ENCODE measurements at regions not wholly inside any gene's neighbourhood (a gene's known extent, or its start where the extent isn't known, plus 50 kb on each side); places are given as distances from the start of the nearest gene placed in this dataset.

DNA sequence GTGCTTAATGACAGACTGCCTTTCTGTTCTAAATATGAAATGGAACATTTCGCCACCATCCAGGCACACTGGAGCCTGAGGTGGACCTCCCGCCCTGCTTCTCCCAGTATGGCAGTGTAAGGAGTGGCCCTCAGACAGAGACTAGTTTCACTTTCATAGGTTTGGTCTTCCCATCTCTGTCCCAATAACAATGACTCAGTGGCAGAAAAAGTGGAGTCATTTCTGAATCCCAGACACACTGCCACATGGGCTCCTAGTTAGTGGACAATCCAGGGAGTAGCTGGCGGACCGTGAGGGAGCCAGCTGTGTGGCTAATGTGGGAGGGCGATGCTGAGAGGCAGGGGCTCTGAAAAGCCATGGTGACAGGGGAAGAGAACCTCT is 95.6 kb upstream of the TSPAN2 start:
- 95 to 98% methylated on average over 5 of the region's 5 CpGs for WGBS, 2 donors
- no peak for TF ChIP-seq POLR2A (IDR thresholded peaks at IDR 0.05)
- TF ChIP-seq, protein P1, sequence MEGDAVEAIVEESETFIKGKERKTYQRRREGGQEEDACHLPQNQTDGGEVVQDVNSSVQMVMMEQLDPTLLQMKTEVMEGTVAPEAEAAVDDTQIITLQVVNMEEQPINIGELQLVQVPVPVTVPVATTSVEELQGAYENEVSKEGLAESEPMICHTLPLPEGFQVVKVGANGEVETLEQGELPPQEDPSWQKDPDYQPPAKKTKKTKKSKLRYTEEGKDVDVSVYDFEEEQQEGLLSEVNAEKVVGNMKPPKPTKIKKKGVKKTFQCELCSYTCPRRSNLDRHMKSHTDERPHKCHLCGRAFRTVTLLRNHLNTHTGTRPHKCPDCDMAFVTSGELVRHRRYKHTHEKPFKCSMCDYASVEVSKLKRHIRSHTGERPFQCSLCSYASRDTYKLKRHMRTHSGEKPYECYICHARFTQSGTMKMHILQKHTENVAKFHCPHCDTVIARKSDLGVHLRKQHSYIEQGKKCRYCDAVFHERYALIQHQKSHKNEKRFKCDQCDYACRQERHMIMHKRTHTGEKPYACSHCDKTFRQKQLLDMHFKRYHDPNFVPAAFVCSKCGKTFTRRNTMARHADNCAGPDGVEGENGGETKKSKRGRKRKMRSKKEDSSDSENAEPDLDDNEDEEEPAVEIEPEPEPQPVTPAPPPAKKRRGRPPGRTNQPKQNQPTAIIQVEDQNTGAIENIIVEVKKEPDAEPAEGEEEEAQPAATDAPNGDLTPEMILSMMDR (IDR thresholded peaks at IDR 0.05) = no peak
- H3K36me3 ChIP-seq (ENCODE audit: low read depth, missing control alignments) = no peaks in the 10 kb centered on the region
- H3K27ac ChIP-seq = no peak overlapping the region
- DNase-seq = no peak
- no peaks in the 10 kb centered on the region for H3K9me3 ChIP-seq
- H3K4me3 ChIP-seq = no peak overlapping the region
- H3K4me1 ChIP-seq = no peaks in the 10 kb centered on the region
- no peaks in the 10 kb centered on the region for H3K27me3 ChIP-seq
- intact Hi-C loops (cut with DNase I; ENCODE audit: low total_unique reads) = no loop called here

DNA sequence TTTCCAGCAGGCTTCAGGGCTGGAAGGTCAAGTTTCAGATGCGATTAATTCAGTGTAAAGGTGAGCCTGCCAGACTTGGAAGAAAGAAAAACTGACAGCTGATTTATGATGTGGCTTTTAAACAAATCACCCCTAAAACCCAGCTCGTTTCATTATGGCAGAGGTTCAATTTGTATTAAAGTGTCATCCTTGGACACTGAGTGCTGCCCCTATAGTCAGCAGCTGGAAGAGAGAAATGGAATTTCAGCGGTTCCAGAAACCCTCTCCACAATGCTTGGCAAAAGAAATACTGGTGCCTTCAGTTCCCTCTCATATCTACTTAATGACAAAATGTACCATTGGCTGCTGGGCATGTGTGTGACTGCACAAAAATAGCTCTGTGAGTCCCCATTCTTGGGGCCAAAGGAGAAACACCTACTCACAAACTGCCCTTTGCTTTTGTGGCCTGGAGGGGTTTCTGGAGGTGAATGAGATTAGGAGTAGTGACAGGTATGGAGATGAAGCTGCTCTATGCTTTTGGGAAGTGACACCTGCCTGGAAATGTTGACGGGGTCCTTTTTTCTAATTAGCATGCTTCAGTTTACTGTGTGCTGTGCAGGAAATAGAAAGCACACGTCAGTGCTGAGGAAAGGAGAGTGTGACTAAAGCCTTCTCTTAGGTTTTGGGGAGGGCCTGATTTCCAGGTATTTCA is 95.1 kb upstream of the TSPAN2 start:
- no peaks in the 10 kb centered on the region for H3K4me1 ChIP-seq
- TF ChIP-seq POLR2A (IDR thresholded peaks at IDR 0.05) = no peak
- TF ChIP-seq, protein P1 (IDR thresholded peaks at IDR 0.05) = no peak
- no peaks in the 10 kb centered on the region for H3K9me3 ChIP-seq
- no peaks in the 10 kb centered on the region for H3K36me3 ChIP-seq (ENCODE audit: low read depth, missing control alignments)
- H3K27me3 ChIP-seq = no peaks in the 10 kb centered on the region
- H3K27ac ChIP-seq = no peak overlapping the region
- WGBS, 2 donors = 72 to 73% methylated on average over 5 of the region's 5 CpGs
- H3K4me3 ChIP-seq = no peak overlapping the region
- no peak for DNase-seq
- intact Hi-C loops (cut with DNase I; ENCODE audit: low total_unique reads) = no loop called here

DNA sequence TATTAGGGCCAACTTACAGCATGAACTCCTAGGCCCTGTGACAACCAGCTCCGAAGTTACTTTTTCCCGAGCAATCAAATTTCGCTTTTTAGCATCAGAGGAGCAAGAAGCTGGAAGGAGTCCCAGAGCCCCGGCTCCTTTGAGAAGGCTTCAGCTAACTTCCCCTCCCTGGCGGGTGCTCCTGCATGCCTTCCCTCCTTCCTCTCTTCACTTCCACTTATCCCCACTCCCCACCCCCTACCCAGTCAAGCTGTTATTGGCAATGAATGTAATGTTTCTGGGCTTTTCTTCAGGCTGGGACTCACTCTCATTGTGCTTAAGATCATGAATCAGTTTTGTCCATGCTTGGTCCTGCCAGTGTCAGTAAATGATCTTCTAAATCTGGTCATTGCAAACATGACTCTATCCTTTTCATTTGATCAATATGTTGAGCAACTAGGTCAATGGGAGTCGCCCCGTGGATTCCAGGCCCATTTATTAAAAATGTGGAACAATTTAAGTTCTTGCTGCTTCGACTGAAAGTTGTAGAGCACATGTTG is 94.5 kb upstream of the TSPAN2 start:
- no peaks in the 10 kb centered on the region for H3K9me3 ChIP-seq
- H3K4me1 ChIP-seq = no peaks in the 10 kb centered on the region
- H3K36me3 ChIP-seq (ENCODE audit: low read depth, missing control alignments) = no peaks in the 10 kb centered on the region
- intact Hi-C loops (cut with DNase I; ENCODE audit: low total_unique reads) = no loop called here
- no peak overlapping the region for H3K27ac ChIP-seq
- DNase-seq = peak; percentile 53
- WGBS, 2 donors = 46 to 60% methylated on average over 8 of the region's 8 CpGs
- H3K4me3 ChIP-seq = no peak overlapping the region
- H3K27me3 ChIP-seq = no peaks in the 10 kb centered on the region
- no peak for TF ChIP-seq POLR2A (IDR thresholded peaks at IDR 0.05)
- TF ChIP-seq, protein P1 (IDR thresholded peaks at IDR 0.05) = no peak

DNA sequence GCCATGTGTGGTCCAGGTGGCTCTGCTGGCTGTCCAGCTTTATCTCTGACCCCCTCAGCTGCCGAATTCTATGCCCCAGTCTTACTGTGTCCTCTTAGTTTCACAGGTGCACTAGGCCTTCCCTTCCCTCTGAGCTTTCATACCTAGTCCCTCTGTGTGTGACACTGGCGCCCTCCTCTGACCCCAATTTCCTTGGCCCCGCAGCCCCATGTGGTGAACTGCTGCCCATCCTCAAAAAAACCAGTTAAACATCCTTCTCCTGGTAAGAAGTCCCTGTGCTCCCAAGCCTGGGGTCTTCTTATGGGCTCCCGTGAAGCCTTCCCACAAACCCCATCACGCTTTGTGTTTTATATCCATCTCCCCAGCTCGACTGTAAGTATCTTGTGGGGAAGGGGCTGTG is 93.9 kb upstream of the TSPAN2 start:
- H3K4me3 ChIP-seq = no peak overlapping the region
- no peaks in the 10 kb centered on the region for H3K9me3 ChIP-seq
- WGBS, 2 donors = 86 to 95% methylated on average over 6 of the region's 6 CpGs
- DNase-seq = no peak
- H3K4me1 ChIP-seq = no peaks in the 10 kb centered on the region
- TF ChIP-seq POLR2A (IDR thresholded peaks at IDR 0.05) = no peak
- TF ChIP-seq, protein P1 (IDR thresholded peaks at IDR 0.05) = no peak
- intact Hi-C loops (cut with DNase I; ENCODE audit: low total_unique reads) = no loop called here
- no peaks in the 10 kb centered on the region for H3K36me3 ChIP-seq (ENCODE audit: low read depth, missing control alignments)
- H3K27me3 ChIP-seq = no peaks in the 10 kb centered on the region
- no peak overlapping the region for H3K27ac ChIP-seq

Data from testis (tissue), 2 donors.